ENCODE measurements at regions not wholly inside any gene's neighbourhood (a gene's known extent, or its start where the extent isn't known, plus 50 kb on each side); places are given as distances from the start of the nearest gene placed in this dataset.

DNA sequence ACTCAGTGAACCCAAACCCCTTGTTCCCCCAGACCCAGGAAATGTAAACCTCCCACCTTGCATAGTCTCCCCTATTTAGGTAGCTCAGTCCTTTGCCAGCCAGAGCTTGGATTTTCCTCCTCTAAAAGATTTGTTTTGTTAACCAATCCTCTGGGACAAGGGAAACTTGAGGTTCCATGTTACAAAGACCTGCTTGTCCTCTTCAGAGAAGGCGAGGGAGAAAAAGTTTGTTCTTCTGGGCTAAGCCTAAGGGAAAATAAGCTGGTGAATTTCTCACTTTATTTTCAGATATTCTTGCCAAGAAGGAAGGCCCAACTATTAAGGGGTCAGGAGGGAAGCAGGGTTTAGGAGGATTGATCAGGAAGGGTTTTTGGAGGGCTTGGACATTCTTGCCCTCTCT is 136.1 kb upstream of the PROK2 start:
- H3F3A ChIP-seq (replicated peaks; ENCODE audit: low read depth) = no peaks in the 10 kb centered on the region
- no peak overlapping the region for H2AFZ ChIP-seq
- H3K9me2 ChIP-seq (ENCODE audit: insufficient read depth) = peaks cover 28% of the 10 kb centered on the region
- DNase-seq (ENCODE audit: low spot score) (no peak), ATAC-seq (no peak)
- peaks cover 2% of the 10 kb centered on the region for H3K27me3 Mint-ChIP-seq (ENCODE audit: insufficient read depth, low read depth, poor library complexity)
- H4K20me1 ChIP-seq (replicated peaks; ENCODE audit: insufficient read depth) = no peaks in the 10 kb centered on the region
- H3K79me2 ChIP-seq (replicated peaks; ENCODE audit: insufficient read depth) = no peaks in the 10 kb centered on the region
- H3K27me3 ChIP-seq (ENCODE audit: insufficient read depth) = no peaks in the 10 kb centered on the region
- H3K4me3 ChIP-seq = no peak overlapping the region
- H3K36me3 Mint-ChIP-seq (ENCODE audit: low read depth) = no peaks in the 10 kb centered on the region
- H3K27ac ChIP-seq (ENCODE audit: low read depth) = no peak overlapping the region
- no peak overlapping the region for H3K4me3 Mint-ChIP-seq
- no peaks in the 10 kb centered on the region for H3K9me3 Mint-ChIP-seq
- H3K27ac Mint-ChIP-seq = no peak overlapping the region
- no peak overlapping the region for H3K4me2 ChIP-seq
- TF ChIP-seq ZNF114 (CRISPR knock-in tag; IDR thresholded peaks at IDR 0.05) = no peak
- TF ChIP-seq, protein P1, sequence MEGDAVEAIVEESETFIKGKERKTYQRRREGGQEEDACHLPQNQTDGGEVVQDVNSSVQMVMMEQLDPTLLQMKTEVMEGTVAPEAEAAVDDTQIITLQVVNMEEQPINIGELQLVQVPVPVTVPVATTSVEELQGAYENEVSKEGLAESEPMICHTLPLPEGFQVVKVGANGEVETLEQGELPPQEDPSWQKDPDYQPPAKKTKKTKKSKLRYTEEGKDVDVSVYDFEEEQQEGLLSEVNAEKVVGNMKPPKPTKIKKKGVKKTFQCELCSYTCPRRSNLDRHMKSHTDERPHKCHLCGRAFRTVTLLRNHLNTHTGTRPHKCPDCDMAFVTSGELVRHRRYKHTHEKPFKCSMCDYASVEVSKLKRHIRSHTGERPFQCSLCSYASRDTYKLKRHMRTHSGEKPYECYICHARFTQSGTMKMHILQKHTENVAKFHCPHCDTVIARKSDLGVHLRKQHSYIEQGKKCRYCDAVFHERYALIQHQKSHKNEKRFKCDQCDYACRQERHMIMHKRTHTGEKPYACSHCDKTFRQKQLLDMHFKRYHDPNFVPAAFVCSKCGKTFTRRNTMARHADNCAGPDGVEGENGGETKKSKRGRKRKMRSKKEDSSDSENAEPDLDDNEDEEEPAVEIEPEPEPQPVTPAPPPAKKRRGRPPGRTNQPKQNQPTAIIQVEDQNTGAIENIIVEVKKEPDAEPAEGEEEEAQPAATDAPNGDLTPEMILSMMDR (conservative IDR thresholded peaks at IDR 0.05; ENCODE audit: low read depth in 2 of 2) = no peak
- TF ChIP-seq EZH2 (IDR thresholded peaks at IDR 0.05; ENCODE audit: low read depth, unreplicated experiment) = no peak
- TF ChIP-seq NANOG (IDR thresholded peaks at IDR 0.05; ENCODE audit: borderline replicate concordance) = no peak
- TF ChIP-seq, protein P2, sequence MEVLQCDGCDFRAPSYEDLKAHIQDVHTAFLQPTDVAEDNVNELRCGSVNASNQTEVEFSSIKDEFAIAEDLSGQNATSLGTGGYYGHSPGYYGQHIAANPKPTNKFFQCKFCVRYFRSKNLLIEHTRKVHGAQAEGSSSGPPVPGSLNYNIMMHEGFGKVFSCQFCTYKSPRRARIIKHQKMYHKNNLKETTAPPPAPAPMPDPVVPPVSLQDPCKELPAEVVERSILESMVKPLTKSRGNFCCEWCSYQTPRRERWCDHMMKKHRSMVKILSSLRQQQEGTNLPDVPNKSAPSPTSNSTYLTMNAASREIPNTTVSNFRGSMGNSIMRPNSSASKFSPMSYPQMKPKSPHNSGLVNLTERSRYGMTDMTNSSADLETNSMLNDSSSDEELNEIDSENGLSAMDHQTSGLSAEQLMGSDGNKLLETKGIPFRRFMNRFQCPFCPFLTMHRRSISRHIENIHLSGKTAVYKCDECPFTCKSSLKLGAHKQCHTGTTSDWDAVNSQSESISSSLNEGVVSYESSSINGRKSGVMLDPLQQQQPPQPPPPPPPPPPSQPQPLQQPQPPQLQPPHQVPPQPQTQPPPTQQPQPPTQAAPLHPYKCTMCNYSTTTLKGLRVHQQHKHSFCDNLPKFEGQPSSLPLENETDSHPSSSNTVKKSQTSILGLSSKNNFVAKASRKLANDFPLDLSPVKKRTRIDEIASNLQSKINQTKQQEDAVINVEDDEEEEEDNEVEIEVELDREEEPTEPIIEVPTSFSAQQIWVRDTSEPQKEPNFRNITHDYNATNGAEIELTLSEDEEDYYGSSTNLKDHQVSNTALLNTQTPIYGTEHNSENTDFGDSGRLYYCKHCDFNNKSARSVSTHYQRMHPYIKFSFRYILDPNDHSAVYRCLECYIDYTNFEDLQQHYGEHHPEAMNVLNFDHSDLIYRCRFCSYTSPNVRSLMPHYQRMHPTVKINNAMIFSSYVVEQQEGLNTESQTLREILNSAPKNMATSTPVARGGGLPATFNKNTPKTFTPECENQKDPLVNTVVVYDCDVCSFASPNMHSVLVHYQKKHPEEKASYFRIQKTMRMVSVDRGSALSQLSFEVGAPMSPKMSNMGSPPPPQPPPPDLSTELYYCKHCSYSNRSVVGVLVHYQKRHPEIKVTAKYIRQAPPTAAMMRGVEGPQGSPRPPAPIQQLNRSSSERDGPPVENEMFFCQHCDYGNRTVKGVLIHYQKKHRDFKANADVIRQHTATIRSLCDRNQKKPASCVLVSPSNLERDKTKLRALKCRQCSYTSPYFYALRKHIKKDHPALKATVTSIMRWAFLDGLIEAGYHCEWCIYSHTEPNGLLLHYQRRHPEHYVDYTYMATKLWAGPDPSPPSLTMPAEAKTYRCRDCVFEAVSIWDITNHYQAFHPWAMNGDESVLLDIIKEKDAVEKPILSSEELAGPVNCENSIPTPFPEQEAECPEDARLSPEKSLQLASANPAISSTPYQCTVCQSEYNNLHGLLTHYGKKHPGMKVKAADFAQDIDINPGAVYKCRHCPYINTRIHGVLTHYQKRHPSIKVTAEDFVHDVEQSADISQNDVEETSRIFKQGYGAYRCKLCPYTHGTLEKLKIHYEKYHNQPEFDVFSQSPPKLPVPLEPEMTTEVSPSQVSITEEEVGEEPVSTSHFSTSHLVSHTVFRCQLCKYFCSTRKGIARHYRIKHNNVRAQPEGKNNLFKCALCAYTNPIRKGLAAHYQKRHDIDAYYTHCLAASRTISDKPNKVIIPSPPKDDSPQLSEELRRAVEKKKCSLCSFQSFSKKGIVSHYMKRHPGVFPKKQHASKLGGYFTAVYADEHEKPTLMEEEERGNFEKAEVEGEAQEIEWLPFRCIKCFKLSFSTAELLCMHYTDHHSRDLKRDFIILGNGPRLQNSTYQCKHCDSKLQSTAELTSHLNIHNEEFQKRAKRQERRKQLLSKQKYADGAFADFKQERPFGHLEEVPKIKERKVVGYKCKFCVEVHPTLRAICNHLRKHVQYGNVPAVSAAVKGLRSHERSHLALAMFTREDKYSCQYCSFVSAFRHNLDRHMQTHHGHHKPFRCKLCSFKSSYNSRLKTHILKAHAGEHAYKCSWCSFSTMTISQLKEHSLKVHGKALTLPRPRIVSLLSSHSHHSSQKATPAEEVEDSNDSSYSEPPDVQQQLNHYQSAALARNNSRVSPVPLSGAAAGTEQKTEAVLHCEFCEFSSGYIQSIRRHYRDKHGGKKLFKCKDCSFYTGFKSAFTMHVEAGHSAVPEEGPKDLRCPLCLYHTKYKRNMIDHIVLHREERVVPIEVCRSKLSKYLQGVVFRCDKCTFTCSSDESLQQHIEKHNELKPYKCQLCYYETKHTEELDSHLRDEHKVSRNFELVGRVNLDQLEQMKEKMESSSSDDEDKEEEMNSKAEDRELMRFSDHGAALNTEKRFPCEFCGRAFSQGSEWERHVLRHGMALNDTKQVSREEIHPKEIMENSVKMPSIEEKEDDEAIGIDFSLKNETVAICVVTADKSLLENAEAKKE (CRISPR knock-in tag; IDR thresholded peaks at IDR 0.05) = no peak
- no peak for TF ChIP-seq CREB1 (CRISPR knock-in tag; IDR thresholded peaks at IDR 0.05; ENCODE audit: low read depth)
- TF ChIP-seq, protein P3, sequence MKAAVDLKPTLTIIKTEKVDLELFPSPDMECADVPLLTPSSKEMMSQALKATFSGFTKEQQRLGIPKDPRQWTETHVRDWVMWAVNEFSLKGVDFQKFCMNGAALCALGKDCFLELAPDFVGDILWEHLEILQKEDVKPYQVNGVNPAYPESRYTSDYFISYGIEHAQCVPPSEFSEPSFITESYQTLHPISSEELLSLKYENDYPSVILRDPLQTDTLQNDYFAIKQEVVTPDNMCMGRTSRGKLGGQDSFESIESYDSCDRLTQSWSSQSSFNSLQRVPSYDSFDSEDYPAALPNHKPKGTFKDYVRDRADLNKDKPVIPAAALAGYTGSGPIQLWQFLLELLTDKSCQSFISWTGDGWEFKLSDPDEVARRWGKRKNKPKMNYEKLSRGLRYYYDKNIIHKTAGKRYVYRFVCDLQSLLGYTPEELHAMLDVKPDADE (IDR thresholded peaks at IDR 0.05) = no peak
- no peak for TF ChIP-seq ZNF331 (CRISPR knock-in tag; IDR thresholded peaks at IDR 0.05; ENCODE audit: low read depth)
- TF ChIP-seq STAT1 (IDR thresholded peaks at IDR 0.05; ENCODE audit: unreplicated experiment) = no peak
- TF ChIP-seq JUNB (IDR thresholded peaks at IDR 0.05; ENCODE audit: unreplicated experiment) = no peak
- TF ChIP-seq POLR2AphosphoS5 (IDR thresholded peaks at IDR 0.05; ENCODE audit: low read depth) = no peak
- TF ChIP-seq EZH2phosphoT487 (IDR thresholded peaks at IDR 0.05; ENCODE audit: unreplicated experiment) = no peak
- TF ChIP-seq, protein P4, sequence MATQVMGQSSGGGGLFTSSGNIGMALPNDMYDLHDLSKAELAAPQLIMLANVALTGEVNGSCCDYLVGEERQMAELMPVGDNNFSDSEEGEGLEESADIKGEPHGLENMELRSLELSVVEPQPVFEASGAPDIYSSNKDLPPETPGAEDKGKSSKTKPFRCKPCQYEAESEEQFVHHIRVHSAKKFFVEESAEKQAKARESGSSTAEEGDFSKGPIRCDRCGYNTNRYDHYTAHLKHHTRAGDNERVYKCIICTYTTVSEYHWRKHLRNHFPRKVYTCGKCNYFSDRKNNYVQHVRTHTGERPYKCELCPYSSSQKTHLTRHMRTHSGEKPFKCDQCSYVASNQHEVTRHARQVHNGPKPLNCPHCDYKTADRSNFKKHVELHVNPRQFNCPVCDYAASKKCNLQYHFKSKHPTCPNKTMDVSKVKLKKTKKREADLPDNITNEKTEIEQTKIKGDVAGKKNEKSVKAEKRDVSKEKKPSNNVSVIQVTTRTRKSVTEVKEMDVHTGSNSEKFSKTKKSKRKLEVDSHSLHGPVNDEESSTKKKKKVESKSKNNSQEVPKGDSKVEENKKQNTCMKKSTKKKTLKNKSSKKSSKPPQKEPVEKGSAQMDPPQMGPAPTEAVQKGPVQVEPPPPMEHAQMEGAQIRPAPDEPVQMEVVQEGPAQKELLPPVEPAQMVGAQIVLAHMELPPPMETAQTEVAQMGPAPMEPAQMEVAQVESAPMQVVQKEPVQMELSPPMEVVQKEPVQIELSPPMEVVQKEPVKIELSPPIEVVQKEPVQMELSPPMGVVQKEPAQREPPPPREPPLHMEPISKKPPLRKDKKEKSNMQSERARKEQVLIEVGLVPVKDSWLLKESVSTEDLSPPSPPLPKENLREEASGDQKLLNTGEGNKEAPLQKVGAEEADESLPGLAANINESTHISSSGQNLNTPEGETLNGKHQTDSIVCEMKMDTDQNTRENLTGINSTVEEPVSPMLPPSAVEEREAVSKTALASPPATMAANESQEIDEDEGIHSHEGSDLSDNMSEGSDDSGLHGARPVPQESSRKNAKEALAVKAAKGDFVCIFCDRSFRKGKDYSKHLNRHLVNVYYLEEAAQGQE (IDR thresholded peaks at IDR 0.05; ENCODE audit: unreplicated experiment) = no peak
- peaks cover 16% of the 10 kb centered on the region for H3K4me1 Mint-ChIP-seq
- peaks cover 16% of the 10 kb centered on the region for H3K4me1 ChIP-seq (ENCODE audit: insufficient read depth)
- H3K36me3 ChIP-seq (ENCODE audit: insufficient read depth) = no peaks in the 10 kb centered on the region
